AML-193 (cell line): ENCODE measurements at regions not wholly inside any gene's neighbourhood (a gene's known extent, or its start where the extent isn't known, plus 50 kb on each side); places are given as distances from the start of the nearest gene placed in this dataset.

Experiments
- DNase-seq, 2 experiments: peaks; one replicate each; lab custom pipeline; 2025; lab: John Stamatoyannopoulos, UW

- DNase-seq: no peak
These were observed 161.3 kb downstream of the HAUS1 start for GRCh38 chr18:46265196-46266156.

DNA sequence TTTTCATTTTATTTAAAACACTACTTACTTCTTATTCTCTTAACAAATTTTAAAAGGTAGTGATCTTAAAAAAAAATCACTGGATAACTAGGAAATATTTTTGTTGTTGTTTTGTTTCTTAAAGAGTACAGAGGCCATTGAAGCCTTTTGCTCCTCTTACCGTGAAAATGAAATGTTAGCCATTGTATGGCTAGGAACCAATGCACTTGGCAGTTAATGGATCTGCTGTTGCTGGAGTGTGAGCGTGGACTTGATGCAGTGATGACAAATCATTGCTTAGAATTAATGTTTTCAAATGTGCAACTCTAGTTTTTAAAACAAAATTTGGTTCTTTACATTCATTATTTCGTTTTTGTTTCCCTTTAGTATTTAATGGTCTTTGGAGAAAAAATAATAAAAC, 162.3 kb downstream of the HAUS1 start:
- no peak for DNase-seq

- no peak for DNase-seq
These were observed 164.5 kb downstream of the HAUS1 start for GRCh38 chr18:46268671-46269070.

DNA sequence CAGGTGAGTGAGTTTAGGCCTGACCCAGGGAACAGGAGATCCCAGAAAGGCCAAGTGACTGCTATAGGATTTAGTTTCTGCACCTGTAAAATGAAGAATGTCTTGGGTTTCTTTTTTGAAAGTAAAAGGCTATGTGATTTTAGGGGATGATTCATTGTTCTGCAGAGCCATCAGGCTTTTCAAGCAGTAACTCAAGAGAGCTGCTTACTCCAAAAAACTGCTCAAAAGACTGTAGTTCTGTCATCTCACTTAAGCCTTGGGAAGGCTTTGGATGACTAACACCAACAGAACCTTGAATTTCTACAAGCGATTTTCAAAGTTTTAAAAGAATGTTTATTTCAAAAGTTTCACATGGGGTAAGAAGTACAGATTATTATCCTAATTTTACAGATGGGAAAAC, 165.1 kb downstream of the HAUS1 start:
- DNase-seq: no peak

GRCh38 chr18:46271488-46271887, 167.3 kb downstream of the HAUS1 start:
- no peak for DNase-seq

- DNase-seq: no peak
These were observed 169.7 kb downstream of the HAUS1 start for GRCh38 chr18:46273861-46274260.

DNA sequence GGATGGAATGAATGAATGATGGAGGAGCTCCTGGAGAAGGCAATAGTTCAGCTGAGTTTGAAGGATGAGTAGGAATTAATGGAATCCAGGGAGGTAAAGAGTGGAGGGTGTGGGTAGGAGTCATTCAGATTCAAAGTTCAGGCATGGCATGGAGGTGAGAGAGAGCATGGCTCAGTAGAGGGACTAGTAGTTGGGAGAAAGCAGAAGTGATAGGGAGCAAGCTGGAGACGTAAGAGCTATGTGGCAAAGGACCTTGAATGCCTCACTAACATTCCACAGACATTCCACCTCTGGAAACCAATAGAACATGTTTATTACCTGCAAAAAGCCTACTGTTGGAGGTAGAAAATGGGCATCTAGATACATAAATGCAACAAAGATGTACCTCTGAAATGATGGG, 170.1 kb downstream of the HAUS1 start:
- no peak for DNase-seq

GRCh38 chr18:46275370-46275769, 171.2 kb downstream of the HAUS1 start:
- no peak for DNase-seq

- no peak for DNase-seq
These were observed 172.6 kb downstream of the HAUS1 start for GRCh38 chr18:46276748-46277147.

- DNase-seq: no peak
These were observed 174.6 kb downstream of the HAUS1 start for GRCh38 chr18:46278481-46279465.

- DNase-seq: no peak
These were observed 175.5 kb downstream of the HAUS1 start for GRCh38 chr18:46279673-46280072.

DNA sequence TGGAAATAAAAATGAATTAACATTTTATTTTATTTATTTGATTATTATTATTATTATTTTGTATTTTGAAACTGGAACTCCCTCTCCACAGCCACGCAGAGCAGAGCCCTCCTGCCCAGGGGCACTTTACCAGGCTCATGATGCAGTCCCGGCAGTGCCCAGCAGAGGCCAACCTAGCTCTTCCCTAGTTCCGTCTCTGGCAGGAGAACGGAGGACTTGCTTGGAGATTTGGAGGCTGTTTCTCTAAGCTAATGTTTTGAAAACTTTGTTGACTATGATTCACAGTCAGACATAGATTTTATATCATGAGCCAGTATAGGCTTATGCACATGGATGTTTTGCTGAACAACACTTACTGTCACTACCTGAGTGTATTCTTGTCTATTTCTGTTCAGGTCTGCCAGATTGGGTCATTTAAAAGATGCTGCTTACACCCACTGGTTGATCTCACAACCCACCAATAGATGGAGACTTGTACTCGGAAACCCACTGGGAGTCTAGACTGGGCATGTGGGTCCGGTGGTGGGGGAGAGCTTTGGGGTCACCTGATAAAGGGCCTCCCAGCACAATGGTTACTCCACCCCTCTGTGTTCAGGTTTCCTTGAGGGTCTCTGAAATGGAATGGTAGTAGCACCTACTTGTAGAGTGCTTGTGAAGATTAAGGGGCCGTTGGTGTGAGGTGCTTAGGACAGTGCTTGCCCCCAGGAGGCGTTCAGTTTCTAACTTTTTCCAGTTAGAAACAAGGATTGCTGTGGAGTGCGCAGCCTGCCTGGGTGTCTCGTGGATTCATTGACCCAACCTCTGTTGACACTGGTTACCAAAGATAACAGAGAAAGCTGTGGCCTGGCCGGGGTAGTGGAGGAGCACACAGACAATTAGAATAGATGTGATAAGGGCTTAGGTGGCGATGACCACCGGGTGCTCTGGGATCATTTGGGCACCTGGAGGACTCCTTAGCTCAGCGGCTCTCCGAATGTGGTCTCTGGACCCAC, 177.3 kb downstream of the HAUS1 start:
- DNase-seq: peak; percentile 36 to 41

GRCh38 chr18:46282177-46282570, 178.0 kb downstream of the HAUS1 start:
- no peak for DNase-seq

- no peak for DNase-seq
These were observed 178.5 kb downstream of the HAUS1 start for GRCh38 chr18:46282646-46283045.

DNA sequence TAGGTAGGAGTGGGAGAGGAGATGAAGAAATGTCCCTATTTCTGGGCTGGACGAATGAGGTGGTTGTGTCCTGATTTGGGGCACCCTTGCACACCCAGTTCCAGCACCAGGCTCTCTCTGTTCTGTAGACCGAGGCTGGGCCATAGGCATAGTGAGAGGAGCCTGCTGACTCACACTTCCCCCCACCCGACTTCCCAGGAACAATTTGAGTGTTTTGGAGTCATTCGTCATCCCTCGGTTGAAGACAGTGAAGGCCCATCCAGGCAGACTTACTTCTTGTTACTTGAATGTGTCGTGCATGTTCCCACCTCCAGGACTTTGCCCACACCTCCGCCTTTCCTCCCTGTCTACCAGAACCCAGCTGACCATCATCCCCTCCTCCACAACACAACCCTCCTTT, 179.1 kb downstream of the HAUS1 start:
- DNase-seq: no peak

GRCh38 chr18:46283895-46284295, 179.7 kb downstream of the HAUS1 start:
- DNase-seq: no peak

DNA sequence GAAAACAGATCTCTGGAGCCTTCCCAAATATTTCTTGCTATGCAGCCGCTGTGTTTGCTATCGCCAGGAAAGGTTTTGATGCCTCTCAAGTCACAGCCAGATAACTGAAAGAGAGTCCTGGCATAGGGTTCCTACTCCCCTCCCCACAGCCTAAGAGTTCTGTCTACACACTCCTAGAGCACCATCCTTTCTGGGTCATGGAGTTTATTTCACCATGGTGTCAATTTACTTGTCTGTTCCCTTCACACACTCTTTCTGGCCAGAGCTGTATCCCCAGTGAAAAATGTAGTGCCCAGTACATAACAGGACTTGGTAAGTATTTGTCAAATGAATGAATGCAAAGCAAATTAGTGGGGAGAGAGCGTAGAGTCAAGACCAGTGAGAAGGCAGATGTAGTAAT, 185.3 kb downstream of the HAUS1 start:
- no peak for DNase-seq

- DNase-seq: no peak
These were observed 185.7 kb downstream of the HAUS1 start for GRCh38 chr18:46289931-46290330.

GRCh38 chr18:46290440-46291020, 186.3 kb downstream of the HAUS1 start:
- DNase-seq: no peak

GRCh38 chr18:46291149-46291548, 187.0 kb downstream of the HAUS1 start:
- DNase-seq: peak; percentile 74 to 76

- no peak for DNase-seq
These were observed 189.6 kb downstream of the HAUS1 start for GRCh38 chr18:46293742-46294181.
